ENCODE measurements at regions not wholly inside any gene's neighbourhood (a gene's known extent, or its start where the extent isn't known, plus 50 kb on each side); places are given as distances from the start of the nearest gene placed in this dataset.

DNA sequence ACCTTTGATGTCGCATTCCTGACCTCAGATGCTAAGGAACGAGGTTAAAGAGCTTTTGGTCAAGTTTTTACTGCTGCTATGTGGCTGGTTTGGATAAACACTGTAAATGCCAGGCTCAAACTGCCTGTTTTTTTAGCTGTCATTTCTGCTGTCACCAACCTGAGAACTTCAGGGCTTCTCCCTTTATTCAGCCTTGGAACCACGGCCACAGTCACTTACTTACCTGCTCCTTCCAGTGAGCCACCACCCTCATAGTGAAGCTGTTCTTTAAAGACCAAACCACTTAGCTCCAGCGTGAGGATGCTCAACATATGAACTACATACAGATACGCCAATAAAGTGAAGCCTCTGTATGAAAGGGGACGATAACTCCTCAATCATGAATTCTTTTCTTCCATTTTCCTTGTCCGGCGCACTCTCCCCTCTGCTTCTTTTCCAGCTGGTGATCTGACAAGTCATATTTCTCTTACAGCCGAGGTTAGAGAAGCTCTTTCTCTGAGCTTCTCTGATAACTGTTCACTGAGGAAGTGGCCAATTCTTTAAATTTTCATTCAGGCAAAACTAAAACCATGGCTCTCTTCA lies 152.8 kb upstream of the ANK2 start:
- no peak for DNase-seq

GRCh38 chr4:112897543-112897942 lies 151.9 kb upstream of the ANK2 start:
- no peak for DNase-seq

DNA sequence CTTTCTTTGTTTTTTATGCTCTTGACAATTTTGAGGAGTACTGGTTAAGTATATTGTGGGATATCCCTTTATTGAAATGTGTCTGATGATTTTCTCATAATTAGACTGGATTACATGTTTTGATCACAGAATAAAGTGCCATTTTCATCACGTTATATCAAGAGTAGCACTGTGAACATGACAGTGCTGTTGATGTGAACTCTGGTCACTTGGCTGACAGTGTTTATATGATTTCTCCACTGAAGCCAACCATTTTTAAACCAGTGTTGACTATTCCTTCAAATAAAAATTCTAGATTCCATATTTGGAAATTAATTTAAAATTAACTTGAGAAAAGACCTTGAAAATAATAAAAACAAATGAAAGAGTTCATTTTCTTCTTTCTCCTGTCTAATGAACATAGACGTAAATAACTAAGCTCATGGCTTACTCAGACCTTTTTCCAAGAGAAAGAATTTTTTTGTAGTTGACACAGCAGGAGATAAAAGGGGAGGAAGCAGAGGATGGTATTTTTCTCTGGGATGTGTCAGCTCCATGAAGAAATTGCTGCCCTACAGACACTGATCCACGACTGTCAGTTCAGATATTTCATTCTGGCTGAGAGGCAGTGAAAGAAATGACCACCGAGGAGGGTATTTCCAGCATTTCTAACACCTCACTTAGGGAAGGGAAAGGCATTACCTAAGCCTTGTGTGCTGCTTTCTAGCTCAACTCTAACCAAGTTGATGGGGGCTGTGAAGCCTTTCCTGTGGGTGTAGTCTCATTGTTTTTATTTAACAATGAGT lies 150.9 kb upstream of the ANK2 start:
- DNase-seq: no peak

GRCh38 chr4:112900416-112900815 lies 149.0 kb upstream of the ANK2 start:
- no peak for DNase-seq

GRCh38 chr4:112901962-112902411 lies 147.5 kb upstream of the ANK2 start:
- peak; percentile 9 for DNase-seq

- DNase-seq: no peak
These were observed 143.7 kb upstream of the ANK2 start for GRCh38 chr4:112905728-112906127.

DNA sequence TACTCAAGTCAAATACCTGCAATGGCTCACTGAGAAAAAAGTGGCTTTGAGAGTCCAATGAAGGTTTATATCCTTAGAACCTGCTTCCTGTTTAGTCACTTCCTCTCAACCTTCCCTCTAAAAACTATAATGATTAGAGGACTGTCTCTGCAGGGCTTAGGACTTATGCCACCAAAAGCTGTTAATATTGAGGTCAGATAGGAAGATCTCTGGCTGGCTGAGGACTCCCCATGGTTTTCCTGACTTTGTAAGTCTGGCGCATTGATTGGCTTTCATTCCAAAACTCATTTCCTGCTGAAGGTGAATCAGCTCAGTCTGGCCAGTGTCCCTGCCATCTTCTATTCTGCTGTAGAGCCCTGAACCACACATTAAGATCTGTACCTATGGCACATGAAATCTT lies 140.9 kb upstream of the ANK2 start:
- no peak for DNase-seq

DNA sequence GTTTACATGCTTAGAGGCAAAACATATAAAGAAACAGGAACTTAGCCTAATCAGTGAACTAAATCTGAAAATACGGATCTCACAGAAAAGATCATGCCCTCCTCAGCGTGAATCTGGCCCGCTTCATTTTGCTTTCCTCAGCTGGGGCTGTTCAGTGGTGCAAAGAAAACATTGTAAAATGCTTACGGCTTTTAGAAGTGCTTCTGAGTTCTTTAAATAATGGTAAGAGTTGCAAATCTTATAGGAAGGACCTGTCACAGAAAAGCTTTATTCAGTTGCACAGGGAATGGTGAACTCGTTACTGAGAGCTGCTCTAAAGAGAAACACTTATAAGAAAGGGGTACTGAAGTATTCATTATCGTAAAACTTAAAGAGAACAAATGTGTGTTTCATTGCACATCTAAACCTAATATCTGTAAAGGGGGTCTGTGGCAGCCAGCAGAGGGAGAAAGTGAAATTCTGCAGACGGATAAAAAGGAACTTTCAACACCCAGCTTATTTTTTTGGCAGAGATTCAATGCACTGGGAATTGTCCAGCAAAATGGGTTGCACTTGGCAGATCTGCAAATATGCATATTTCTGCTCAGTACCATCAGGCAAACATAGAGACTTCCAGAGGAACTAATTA lies 139.2 kb upstream of the ANK2 start:
- no peak for DNase-seq

- DNase-seq: no peak
These were observed 132.6 kb upstream of the ANK2 start for GRCh38 chr4:112916868-112917267.

- DNase-seq: no peak
These were observed 125.9 kb upstream of the ANK2 start for GRCh38 chr4:112923516-112923915.

- DNase-seq: no peak
These were observed 122.6 kb upstream of the ANK2 start for GRCh38 chr4:112926819-112927218.

- DNase-seq: no peak
These were observed 121.9 kb upstream of the ANK2 start for GRCh38 chr4:112927544-112927943.

DNA sequence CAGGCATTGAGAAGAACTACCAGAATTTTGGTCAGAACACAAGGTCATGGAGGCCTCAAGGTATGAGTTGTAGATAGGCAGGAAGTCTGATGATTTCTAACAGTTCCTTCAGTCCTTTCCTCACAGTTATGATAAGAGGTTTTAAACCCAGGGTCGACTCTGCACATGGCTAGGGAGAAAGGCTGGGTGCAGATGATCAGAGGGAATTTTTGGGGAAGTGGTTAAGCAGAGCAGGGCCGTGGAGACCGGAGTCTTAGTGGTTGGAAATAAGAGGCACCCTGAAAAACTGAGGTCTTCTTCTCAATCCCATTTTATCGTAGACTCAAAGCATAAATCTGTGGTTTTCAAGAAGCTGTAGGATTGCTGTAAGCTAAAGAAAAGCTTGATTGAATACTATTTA lies 118.5 kb upstream of the ANK2 start:
- DNase-seq: no peak

DNA sequence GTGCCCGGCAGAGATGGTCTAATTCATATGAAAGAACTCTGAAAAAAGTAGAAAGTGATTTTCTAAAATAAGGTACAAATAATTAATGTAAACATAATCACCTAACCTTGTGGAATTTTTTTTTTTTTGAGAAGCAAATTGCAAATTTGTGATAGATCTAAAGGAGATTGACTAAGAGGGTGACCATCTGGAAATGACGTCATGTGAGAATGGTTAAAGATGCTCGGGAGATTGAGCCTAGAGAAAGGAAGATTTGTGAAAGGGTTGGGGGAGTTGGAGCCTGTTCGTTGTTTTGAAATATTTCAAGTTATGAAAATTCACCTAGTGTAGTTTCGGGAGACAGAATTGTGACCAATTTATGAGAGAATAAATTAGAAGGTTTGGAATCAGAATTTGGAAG lies 115.7 kb upstream of the ANK2 start:
- DNase-seq: no peak

DNA sequence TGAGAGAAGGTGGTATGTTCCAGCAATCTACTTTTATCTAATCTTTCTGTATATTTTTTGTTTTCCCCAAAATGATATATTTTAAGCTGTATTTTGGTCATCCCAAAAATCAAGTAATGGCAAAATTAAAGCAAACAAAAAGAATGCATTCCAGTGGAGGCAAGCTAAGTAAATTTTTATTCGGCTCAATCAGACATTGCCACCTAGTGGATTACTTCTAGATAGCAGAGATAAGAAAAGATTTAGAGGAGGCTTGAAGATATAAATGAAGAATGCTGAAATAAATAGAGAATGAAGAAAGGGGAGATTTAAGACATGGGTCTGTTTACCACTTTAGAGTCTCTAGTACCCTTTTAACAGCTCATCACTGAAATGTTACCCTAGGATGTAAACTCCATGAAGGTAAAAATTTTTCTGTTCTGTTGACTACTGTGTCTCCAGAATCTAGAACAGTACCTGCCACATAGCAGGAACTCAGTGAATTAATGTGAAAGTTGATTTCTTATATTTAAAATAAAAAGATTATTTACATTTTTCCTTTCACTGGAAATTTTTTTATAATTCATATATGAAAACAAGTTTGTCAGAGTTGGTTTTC lies 110.9 kb upstream of the ANK2 start:
- no peak for DNase-seq

DNA sequence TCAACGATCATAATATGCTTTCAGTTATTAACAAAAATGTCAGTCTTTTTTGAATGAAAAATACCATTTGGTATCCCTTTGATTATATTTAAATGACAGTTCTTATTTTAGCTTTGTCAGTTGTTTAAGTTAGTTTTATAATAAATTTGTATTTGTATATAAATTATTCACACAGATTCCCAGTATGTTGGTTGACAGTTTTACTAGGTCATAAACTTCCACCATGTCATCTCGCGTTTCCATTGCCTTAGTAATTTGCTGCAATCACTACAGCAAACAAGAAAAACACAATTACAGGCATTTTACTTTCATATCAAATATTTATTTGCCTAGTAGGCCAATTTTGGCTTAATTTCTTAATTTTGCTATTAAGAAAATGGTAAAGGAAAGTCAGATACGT lies 109.6 kb upstream of the ANK2 start:
- no peak for DNase-seq

GRCh38 chr4:112940336-112940735 lies 109.1 kb upstream of the ANK2 start:
- DNase-seq: no peak

- no peak for DNase-seq
These were observed 107.4 kb upstream of the ANK2 start for GRCh38 chr4:112942077-112942476.

DNA sequence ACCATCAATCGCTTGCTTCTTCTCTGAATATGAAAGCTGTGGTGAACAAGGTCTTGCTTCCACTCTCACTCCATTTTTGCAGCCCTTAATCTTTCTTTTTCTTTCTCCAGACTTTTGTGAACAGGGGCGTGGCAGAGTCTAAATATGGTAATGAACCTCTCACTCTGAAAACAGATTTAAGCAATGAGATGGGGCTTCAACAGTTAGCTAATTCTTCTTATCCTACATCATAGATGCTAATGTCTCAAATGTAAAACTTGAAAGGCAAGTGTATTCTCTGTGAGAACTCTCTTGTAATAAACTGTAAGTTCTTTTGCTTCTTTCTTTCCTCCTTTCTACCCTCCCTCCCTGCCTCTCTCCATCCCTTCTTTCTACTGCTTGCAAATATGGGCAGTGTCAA lies 106.5 kb upstream of the ANK2 start:
- DNase-seq: no peak

DNA sequence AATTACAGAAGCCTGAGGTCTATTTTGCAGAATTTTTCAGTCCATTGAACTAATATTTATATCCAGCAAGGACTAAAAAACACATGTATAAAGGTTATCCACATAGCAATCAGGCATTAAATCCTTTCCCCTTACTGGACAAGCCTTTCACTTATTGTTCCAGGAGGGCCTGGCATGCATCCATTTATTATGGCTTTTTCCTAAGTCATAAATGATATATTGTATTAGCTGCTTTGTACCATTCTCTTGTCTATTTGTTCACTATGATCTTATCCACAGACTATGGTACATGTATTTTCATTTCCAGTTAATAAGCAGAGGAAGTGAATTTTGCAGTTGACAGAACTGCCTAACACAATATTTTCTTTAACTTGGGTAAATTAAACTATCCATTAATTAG lies 105.4 kb upstream of the ANK2 start:
- DNase-seq: no peak

DNA sequence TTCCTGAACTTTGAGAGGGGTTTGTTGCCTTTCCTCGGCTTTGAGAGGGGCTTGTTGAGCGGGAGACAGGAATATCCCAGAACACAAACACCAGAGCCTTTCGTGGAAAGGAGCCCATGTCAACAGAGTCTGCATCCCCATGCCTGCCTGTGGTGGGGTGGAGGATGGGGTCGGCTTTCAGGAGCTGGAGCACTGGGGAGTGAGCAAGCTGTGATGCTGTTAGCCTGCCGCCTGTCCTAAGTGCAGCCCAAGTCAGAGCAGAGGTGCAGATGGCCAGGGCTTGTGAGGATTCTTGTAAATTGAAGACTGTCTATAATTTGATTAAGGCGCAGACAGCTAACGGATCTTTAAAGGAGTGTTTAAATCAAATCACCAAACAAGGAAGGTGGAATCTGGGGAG lies 103.3 kb upstream of the ANK2 start:
- no peak for DNase-seq

DNA sequence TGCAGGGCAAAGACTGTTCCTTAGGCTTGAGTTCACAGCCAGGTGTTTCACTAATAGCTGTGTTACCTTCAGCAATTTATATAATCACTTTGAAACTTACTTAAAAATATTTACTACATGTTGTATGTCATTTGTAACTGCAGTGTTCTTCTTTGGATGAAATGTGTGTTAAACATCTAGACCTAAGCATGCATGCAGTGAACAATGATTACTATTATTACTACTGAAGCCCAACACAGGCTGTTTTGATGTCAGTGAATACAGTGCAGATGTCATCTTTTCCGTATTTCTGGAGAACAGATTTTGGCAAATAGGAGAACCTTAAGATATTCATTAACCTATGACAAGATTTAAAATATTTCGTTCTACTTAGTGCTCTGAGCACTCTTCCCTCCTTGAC lies 101.8 kb upstream of the ANK2 start:
- no peak for DNase-seq

GRCh38 chr4:112951362-112952312 lies 97.8 kb upstream of the ANK2 start:
- DNase-seq: no peak
